ENCODE measurements at regions not wholly inside any gene's neighbourhood (a gene's known extent, or its start where the extent isn't known, plus 50 kb on each side); places are given as distances from the start of the nearest gene placed in this dataset.

DNA sequence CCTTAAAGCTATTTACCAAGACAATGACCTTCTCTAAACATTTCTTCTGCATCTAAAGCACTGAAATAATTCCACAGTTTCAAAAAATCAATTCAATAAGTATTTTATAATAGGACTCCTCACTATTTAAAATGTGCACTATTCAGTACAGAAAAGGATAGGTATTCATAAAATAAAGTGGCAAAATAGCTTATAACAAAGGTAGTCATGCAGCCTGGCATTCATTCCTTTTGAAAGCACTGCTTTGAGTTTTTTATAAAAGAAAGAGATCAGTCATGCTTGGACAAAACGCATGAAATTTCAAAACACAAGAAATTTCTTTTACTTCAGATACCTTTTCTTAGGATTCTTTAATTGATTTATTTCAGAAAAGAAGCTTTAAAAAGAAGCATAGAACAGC, 689.7 kb upstream of the PHF14 start:
- TF ChIP-seq GATA3 (IDR thresholded peaks at IDR 0.05; ENCODE audit: low read depth, low read length) (no peak), GATA2 (IDR thresholded peaks at IDR 0.05; ENCODE audit: low read depth, low read length) (no peak)
